MM.1S (cell line): ENCODE measurements at regions not wholly inside any gene's neighbourhood (a gene's known extent, or its start where the extent isn't known, plus 50 kb on each side); places are given as distances from the start of the nearest gene placed in this dataset.

Experiments used
- DNase-seq: peaks from one replicate; pipeline ENCODE4 v3.0.0-alpha.2; 2015
- H2AFZ ChIP-seq: fragments of 300-600 bp; sonication (generic); 2 replicates; pipeline ENCODE4 v1.6.0; 2016; ENCODE audit warnings: antibody characterized with exemption, low read length
- H3F3A ChIP-seq: fragments of 300-600 bp; sonication (generic); 2 replicates; pipeline ENCODE4 v1.6.1; 2016; ENCODE audit warnings: mild to moderate bottlenecking, antibody characterized with exemption, low read length, moderate library complexity, mixed read lengths; ENCODE audit not compliant: insufficient read depth
- H3K27ac ChIP-seq: fragments of 300-600 bp; sonication (generic); 2 replicates; pipeline ENCODE4 v1.5.1; 2016; ENCODE audit warnings: mild to moderate bottlenecking, low read length
- H3K27me3 ChIP-seq: fragments of 300-600 bp; sonication (generic); replicated peaks from 2 replicates; pipeline ENCODE4 v1.6.0; 2016; ENCODE audit warnings: low read length; ENCODE audit not compliant: insufficient read depth
- H3K36me3 ChIP-seq: fragments of 300-600 bp; sonication (generic); replicated peaks from 2 replicates; pipeline ENCODE4 v1.6.1; 2016; ENCODE audit warnings: mild to moderate bottlenecking, low read length, mixed read lengths; ENCODE audit not compliant: insufficient read depth
- H3K4me1 ChIP-seq: fragments of 300-600 bp; sonication (generic); 2 replicates; pipeline ENCODE4 v1.6.1; 2016; ENCODE audit warnings: low read length, mixed read lengths
- H3K4me2 ChIP-seq: fragments of 300-600 bp; sonication (generic); 2 replicates; pipeline ENCODE4 v1.6.0; 2016; ENCODE audit warnings: low read depth, low read length
- H3K4me3 ChIP-seq: fragments of 300-600 bp; sonication (generic); 2 replicates; pipeline ENCODE4 v1.5.1; 2016; ENCODE audit warnings: low read length, mixed read lengths
- H3K79me2 ChIP-seq: fragments of 300-600 bp; sonication (generic); 2 replicates; pipeline ENCODE4 v1.6.1; 2016; ENCODE audit warnings: mixed run types, low read length, mixed read lengths
- H3K9ac ChIP-seq: fragments of 300-600 bp; sonication (generic); 2 replicates; pipeline ENCODE4 v1.6.1; 2016; ENCODE audit warnings: low read length, mixed read lengths
- H3K9me2 ChIP-seq: fragments of 300-600 bp; sonication (generic); replicated peaks from 2 replicates; pipeline ENCODE4 v1.6.1; 2016; ENCODE audit warnings: mild to moderate bottlenecking, low read length, mixed read lengths; ENCODE audit not compliant: insufficient read depth
- H3K9me3 ChIP-seq: fragments of 300-600 bp; sonication (generic); replicated peaks from 2 replicates; pipeline ENCODE4 v1.6.1; 2016; ENCODE audit warnings: mild to moderate bottlenecking, low read length, mixed read lengths; ENCODE audit not compliant: insufficient read depth
- H4K20me1 ChIP-seq: fragments of 300-600 bp; sonication (generic); 2 replicates; pipeline ENCODE4 v1.6.1; 2016; ENCODE audit warnings: mild to moderate bottlenecking, low read length, moderate library complexity, mixed read lengths; ENCODE audit not compliant: insufficient read depth
- CTCF ChIP-seq: fragments of 300-600 bp; sonication (generic); IDR thresholded peaks from 2 replicates; pipeline ENCODE4 v1.5.1; 2016; ENCODE audit warnings: antibody characterized with exemption, low read length, mixed read lengths
- EZH2 ChIP-seq: fragments of 300-600 bp; sonication (generic); optimal IDR thresholded peaks from 2 replicates; pipeline ENCODE3; 2017; ENCODE audit warnings: low read depth, mild to moderate bottlenecking, antibody characterized with exemption, low read length, mixed read lengths
- EZH2phosphoT487 ChIP-seq: fragments of 300-600 bp; sonication (generic); IDR thresholded peaks from 2 replicates; pipeline ENCODE4 v1.6.1; 2018; ENCODE audit warnings: antibody characterized with exemption, low read length

GRCh38 chr10:118520116-118520742 is 75.2 kb downstream of the PRLHR start:
- no peak for DNase-seq
- Histone ChIP-seq H3F3A (no peaks in the 10 kb centered on the region), H4K20me1 (no peaks in the 10 kb centered on the region), H3K9ac (no peak overlapping the region), H3K79me2 (no peaks in the 10 kb centered on the region), H2AFZ (no peak overlapping the region), H3K36me3 (no peaks in the 10 kb centered on the region), H3K9me3 (no peaks in the 10 kb centered on the region), H3K4me3 (no peak overlapping the region), H3K4me2 (no peak overlapping the region), H3K27ac (no peak overlapping the region), H3K27me3 (no peaks in the 10 kb centered on the region), H3K9me2 (no peaks in the 10 kb centered on the region), H3K4me1 (no peaks in the 10 kb centered on the region)
- no peak for TF ChIP-seq CTCF
- no peak for TF ChIP-seq EZH2phosphoT487
- TF ChIP-seq EZH2 = no peak

- no peaks in the 10 kb centered on the region for H4K20me1 ChIP-seq
- no peaks in the 10 kb centered on the region for H3K36me3 ChIP-seq
- H2AFZ ChIP-seq = no peak overlapping the region
- no peaks in the 10 kb centered on the region for H3K9me3 ChIP-seq
- no peaks in the 10 kb centered on the region for H3K27me3 ChIP-seq
- H3K9me2 ChIP-seq = no peaks in the 10 kb centered on the region
- no peak overlapping the region for H3K9ac ChIP-seq
- H3K4me3 ChIP-seq = no peak overlapping the region
- no peaks in the 10 kb centered on the region for H3F3A ChIP-seq
- H3K4me1 ChIP-seq = no peaks in the 10 kb centered on the region
- no peak overlapping the region for H3K4me2 ChIP-seq
- TF ChIP-seq EZH2phosphoT487 = no peak
- no peak for TF ChIP-seq CTCF
- no peak overlapping the region for H3K27ac ChIP-seq
- no peak for DNase-seq
- H3K79me2 ChIP-seq = no peaks in the 10 kb centered on the region
Measured at GRCh38 chr10:118518095-118518494, 77.4 kb downstream of the PRLHR start.

- Histone ChIP-seq H3K9me2 (no peaks in the 10 kb centered on the region), H3K27me3 (no peaks in the 10 kb centered on the region)
Measured at GRCh38 chr10:118516716-118517115, 78.7 kb downstream of the PRLHR start.

GRCh38 chr10:118513174-118513573 is 82.3 kb downstream of the PRLHR start:
- Histone ChIP-seq H3K4me3 (no peak overlapping the region), H4K20me1 (no peaks in the 10 kb centered on the region), H3K79me2 (no peaks in the 10 kb centered on the region), H3F3A (no peaks in the 10 kb centered on the region), H3K27me3 (no peaks in the 10 kb centered on the region), H3K36me3 (no peaks in the 10 kb centered on the region), H3K9ac (no peak overlapping the region), H3K9me2 (no peaks in the 10 kb centered on the region), H3K27ac (no peak overlapping the region), H3K9me3 (no peaks in the 10 kb centered on the region), H2AFZ (no peak overlapping the region), H3K4me2 (no peak overlapping the region), H3K4me1 (no peaks in the 10 kb centered on the region)
- TF ChIP-seq CTCF (no peak), EZH2phosphoT487 (no peak), EZH2 (no peak)
- DNase-seq = no peak

More at GRCh38 chr10:118516716-118517115, 78.7 kb downstream of the PRLHR start:
- H3K9ac ChIP-seq = no peak overlapping the region
- H3K9me3 ChIP-seq = no peaks in the 10 kb centered on the region
- H4K20me1 ChIP-seq = no peaks in the 10 kb centered on the region
- no peak overlapping the region for H3K4me3 ChIP-seq
- H3K79me2 ChIP-seq = no peaks in the 10 kb centered on the region
- H3K27ac ChIP-seq = no peak overlapping the region
- H3K4me2 ChIP-seq = no peak overlapping the region
- no peak overlapping the region for H2AFZ ChIP-seq
- H3K4me1 ChIP-seq = no peaks in the 10 kb centered on the region
- no peak for DNase-seq
- no peaks in the 10 kb centered on the region for H3K36me3 ChIP-seq
- H3F3A ChIP-seq = no peaks in the 10 kb centered on the region
- TF ChIP-seq EZH2 = no peak
- TF ChIP-seq EZH2phosphoT487 = no peak
